ENCODE measurements at regions not wholly inside any gene's neighbourhood (a gene's known extent, or its start where the extent isn't known, plus 50 kb on each side); places are given as distances from the start of the nearest gene placed in this dataset.

DNA sequence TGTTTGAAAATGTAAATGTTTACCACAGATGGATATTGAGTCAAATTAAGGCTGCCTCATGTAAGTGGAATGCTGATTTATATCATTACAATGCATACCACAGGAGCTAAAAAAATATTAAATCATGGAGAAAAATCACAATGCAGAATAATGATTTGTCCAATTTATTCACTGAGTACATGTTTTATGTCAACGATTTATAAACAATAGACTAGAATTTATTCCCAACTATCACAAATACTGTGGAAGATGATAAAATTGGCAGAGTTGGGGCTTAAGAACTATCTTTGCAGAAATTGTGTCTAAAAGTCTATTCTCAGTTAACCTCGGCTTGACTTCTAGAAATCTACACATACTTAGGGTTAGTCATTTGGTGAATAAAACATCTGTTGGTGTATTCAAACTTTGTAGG lies 472.1 kb upstream of the MARCKS start:
- no peak for TF ChIP-seq POLR2A (IDR thresholded peaks at IDR 0.05; ENCODE audit: low read length)
- TF ChIP-seq GATA1 (IDR thresholded peaks at IDR 0.05; ENCODE audit: low read depth, low read length): no peak
